Right lobe of liver (tissue), 6 donors: ENCODE measurements at regions not wholly inside any gene's neighbourhood (a gene's known extent, or its start where the extent isn't known, plus 50 kb on each side); places are given as distances from the start of the nearest gene placed in this dataset.

Experiments
- ATAC-seq, 4 donors: fragments of 200-7000 bp; cut with Tn5 transposase; one replicate each; pipeline ENCODE4 v1.9.1; 2020; ENCODE audit warnings: mild to moderate bottlenecking in 4 of 4, moderate library complexity in 4 of 4
- DNase-seq, 3 donors: peaks; one replicate each; pipeline ENCODE4 v3.0.0-alpha.2; 2020
- H3K27ac ChIP-seq, 3 donors: fragments of 200-600 bp; one replicate each; pipeline ENCODE4 v1.8.0; 2022
- H3K27me3 ChIP-seq, 2 donors: fragments of 200-600 bp; one replicate each; pipeline ENCODE4 v1.8.0; 2022
- H3K36me3 ChIP-seq, 4 donors: fragments of 200-600 bp; sonication (generic) in 1 of 4; one replicate each; pipeline versions ENCODE4 v1.5.1 to v1.8.0; 2017 to 2022; ENCODE audit warnings: control low read depth in 1 of 4
- H3K4me1 ChIP-seq, 4 donors: fragments of 200-600 bp; sonication (generic) in 1 of 4; one replicate each; pipeline versions ENCODE4 v1.5.1 to v1.8.0; 2017 to 2022; ENCODE audit warnings: control low read depth in 1 of 4
- H3K4me3 ChIP-seq, 3 donors: fragments of 200-600 bp; one replicate each; pipeline ENCODE4 v1.8.0; 2022
- H3K9me3 ChIP-seq, 4 donors: fragments of 200-600 bp; sonication (generic) in 1 of 4; one replicate each; pipeline versions ENCODE4 v1.5.1 to v1.8.0; 2017 to 2022; ENCODE audit warnings: control low read depth in 1 of 4
- POLR2A ChIP-seq: fragments of 450-650 bp; IDR thresholded peaks from one replicate; pipeline ENCODE4 v1.6.1; 2017; ENCODE audit warnings: antibody characterized with exemption, mild to moderate bottlenecking
- WGBS: methylation state at CpG from one replicate; pipeline ENCODE4 v1.1.6; 2018; ENCODE audit warnings: low coverage, low lambda C conversion rate; ENCODE audit not compliant: insufficient coverage; ENCODE audit errors: missing lambda C conversion rate; 5-methylcytosine and 5-hydroxymethylcytosine counted together
- intact Hi-C, 2 donors: fragments of 100-400 bp; cut with DNase I; formaldehyde crosslinking; loops; one replicate each; pipeline versions ENCODE4 v1.11.2 to v1.14.1; 2022
- TF ChIP-seq, protein P1 (sequence below), 4 donors: fragments of 200-600 bp in 3 of 4; fragments of 450-650 bp in 1 of 4; IDR thresholded peaks; one replicate each; pipeline versions ENCODE4 v1.5.1 to v1.8.0; 2016 to 2022; ENCODE audit warnings: antibody characterized with exemption in 4 of 4, mild to moderate bottlenecking in 2 of 4
- donor health status: DM: no; HTN: yes; CAD: no.
- donor health status: DM: no; HTN: no; CAD: no.
- donor health status: DM: no; HTN: no; CAD: no.
- donor health status: DM: no; HTN: yes; CAD: no.
- donor health status: DM: no; HTN: yes; CAD: no.

DNA sequence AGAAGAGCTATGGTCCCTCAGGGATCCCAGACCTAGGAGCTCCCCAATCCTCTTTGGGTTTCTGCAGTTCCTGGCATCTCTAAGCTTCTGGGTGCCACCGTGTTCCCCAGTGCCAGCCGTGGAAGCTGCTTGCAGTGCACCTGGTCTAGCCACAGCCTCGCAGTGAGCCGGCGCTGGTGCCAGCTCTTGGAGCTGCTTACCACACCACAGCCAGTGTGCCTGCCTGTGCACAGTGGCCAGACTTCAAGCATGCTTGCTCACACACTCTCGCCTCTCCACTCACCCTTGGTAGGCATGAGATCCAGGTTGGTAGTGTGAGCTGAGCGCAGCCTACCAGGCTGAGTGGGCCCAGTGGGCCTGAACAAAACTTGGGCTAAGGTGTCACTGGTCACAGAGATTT, 971.9 kb downstream of the DCDC2C start:
- no peak overlapping the region for H3K27ac ChIP-seq
- H3K9me3 ChIP-seq = no peaks in the 10 kb centered on the region
- no peak for DNase-seq
- H3K4me1 ChIP-seq = no peaks in the 10 kb centered on the region
- intact Hi-C loops = no loop called here
- ATAC-seq = no peak
- no peaks in the 10 kb centered on the region for H3K27me3 ChIP-seq
- TF ChIP-seq, protein P1, sequence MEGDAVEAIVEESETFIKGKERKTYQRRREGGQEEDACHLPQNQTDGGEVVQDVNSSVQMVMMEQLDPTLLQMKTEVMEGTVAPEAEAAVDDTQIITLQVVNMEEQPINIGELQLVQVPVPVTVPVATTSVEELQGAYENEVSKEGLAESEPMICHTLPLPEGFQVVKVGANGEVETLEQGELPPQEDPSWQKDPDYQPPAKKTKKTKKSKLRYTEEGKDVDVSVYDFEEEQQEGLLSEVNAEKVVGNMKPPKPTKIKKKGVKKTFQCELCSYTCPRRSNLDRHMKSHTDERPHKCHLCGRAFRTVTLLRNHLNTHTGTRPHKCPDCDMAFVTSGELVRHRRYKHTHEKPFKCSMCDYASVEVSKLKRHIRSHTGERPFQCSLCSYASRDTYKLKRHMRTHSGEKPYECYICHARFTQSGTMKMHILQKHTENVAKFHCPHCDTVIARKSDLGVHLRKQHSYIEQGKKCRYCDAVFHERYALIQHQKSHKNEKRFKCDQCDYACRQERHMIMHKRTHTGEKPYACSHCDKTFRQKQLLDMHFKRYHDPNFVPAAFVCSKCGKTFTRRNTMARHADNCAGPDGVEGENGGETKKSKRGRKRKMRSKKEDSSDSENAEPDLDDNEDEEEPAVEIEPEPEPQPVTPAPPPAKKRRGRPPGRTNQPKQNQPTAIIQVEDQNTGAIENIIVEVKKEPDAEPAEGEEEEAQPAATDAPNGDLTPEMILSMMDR (IDR thresholded peaks at IDR 0.05) = no peak
- TF ChIP-seq POLR2A = no peak
- no peak overlapping the region for H3K4me3 ChIP-seq
- WGBS = no CpG with 5 or more reads among the region's 7 CpGs
- no peaks in the 10 kb centered on the region for H3K36me3 ChIP-seq

- 44% methylated on average over 4 of the region's 4 CpGs for WGBS
- Histone ChIP-seq H3K36me3 (no peaks in the 10 kb centered on the region), H3K4me1 (no peaks in the 10 kb centered on the region), H3K27ac (no peak overlapping the region), H3K4me3 (no peak overlapping the region), H3K9me3 (no peaks in the 10 kb centered on the region), H3K27me3 (no peaks in the 10 kb centered on the region)
- ATAC-seq (no peak), DNase-seq (no peak)
- intact Hi-C loops = no loop called here
- TF ChIP-seq, protein P1 (IDR thresholded peaks at IDR 0.05) = no peak
- no peak for TF ChIP-seq POLR2A
Observed at GRCh38 chr2:4678927-4679326, 975.6 kb downstream of the DCDC2C start.

- no peak for DNase-seq
- no peak overlapping the region for H3K4me3 ChIP-seq
- H3K27ac ChIP-seq = no peak overlapping the region
- H3K36me3 ChIP-seq = no peaks in the 10 kb centered on the region
- intact Hi-C loops = no loop called here
- no peak for TF ChIP-seq POLR2A
- TF ChIP-seq, protein P1 (IDR thresholded peaks at IDR 0.05) = no peak
- no peaks in the 10 kb centered on the region for H3K27me3 ChIP-seq
- H3K9me3 ChIP-seq = no peaks in the 10 kb centered on the region
- no peaks in the 10 kb centered on the region for H3K4me1 ChIP-seq
- ATAC-seq = no peak
- WGBS = 83% methylated on average over 3 of the region's 5 CpGs
Observed at GRCh38 chr2:4679391-4679790, 976.0 kb downstream of the DCDC2C start.

DNA sequence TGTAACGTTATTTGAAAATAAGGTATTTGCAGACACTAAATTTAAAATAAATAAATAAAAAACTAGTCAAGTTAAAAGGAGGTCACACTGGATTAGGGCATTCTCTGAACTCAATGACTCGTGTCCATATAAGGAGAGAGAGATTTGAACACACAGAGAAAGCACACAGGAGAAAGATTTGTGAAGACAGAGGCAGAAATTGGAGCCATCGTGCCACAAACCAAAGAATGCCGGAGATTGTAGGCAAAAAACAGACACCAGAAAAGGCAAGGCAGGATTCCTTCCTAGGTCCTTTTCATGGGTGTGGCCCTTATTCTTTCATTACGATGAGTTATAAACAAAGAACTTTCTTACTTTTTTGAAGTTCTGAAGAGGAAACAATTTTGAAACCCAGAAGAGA, 981.5 kb downstream of the DCDC2C start:
- Histone ChIP-seq H3K9me3 (no peaks in the 10 kb centered on the region), H3K27ac (no peak overlapping the region), H3K27me3 (no peaks in the 10 kb centered on the region), H3K4me1 (no peaks in the 10 kb centered on the region), H3K36me3 (no peaks in the 10 kb centered on the region), H3K4me3 (no peak overlapping the region)
- DNase-seq = no peak
- no peak for ATAC-seq
- 36% methylated on average over 5 of the region's 5 CpGs for WGBS
- TF ChIP-seq, protein P1 (IDR thresholded peaks at IDR 0.05) = no peak
- no peak for TF ChIP-seq POLR2A
- intact Hi-C loops = no loop called here

- no peak for TF ChIP-seq POLR2A
- TF ChIP-seq, protein P1 (IDR thresholded peaks at IDR 0.05) = no peak
- ATAC-seq = no peak
- Histone ChIP-seq H3K4me3 (no peak overlapping the region), H3K27me3 (no peaks in the 10 kb centered on the region), H3K36me3 (no peaks in the 10 kb centered on the region), H3K4me1 (no peaks in the 10 kb centered on the region), H3K9me3 (no peaks in the 10 kb centered on the region), H3K27ac (no peak overlapping the region)
- intact Hi-C loops = no loop called here
- 34% methylated on average over 2 of the region's 2 CpGs for WGBS
- DNase-seq = no peak
Observed at GRCh38 chr2:4690913-4691312, 987.5 kb downstream of the DCDC2C start.
